Adrenal gland (tissue), 9 donors: ENCODE measurements at regions not wholly inside any gene's neighbourhood (a gene's known extent, or its start where the extent isn't known, plus 50 kb on each side); places are given as distances from the start of the nearest gene placed in this dataset.

Experiments
- DNase-seq, 7 donors: peaks; one replicate each; pipeline ENCODE4 v3.0.0-alpha.2; 2019 to 2020
- H3K27ac ChIP-seq, 5 donors: fragments of 200-600 bp; sonication (generic) in 4 of 5; 1 replicate in 3 of 5; 2 replicates in 2 of 5; pipeline versions ENCODE4 v1.5.1 to v1.8.0; 2016 to 2020; ENCODE audit warnings: mild to moderate bottlenecking in 1 of 5
- H3K27me3 ChIP-seq: fragments of 200-600 bp; 2 replicates; pipeline ENCODE4 v1.8.0; 2021
- H3K36me3 ChIP-seq, 2 donors: fragments of 200-600 bp; replicated peaks in 1 of 2; 1 replicate in 1 of 2; 2 replicates in 1 of 2; pipeline versions ENCODE4 v1.5.1 to v1.8.0; 2018 to 2022
- H3K4me1 ChIP-seq, 2 donors: fragments of 200-600 bp; replicated peaks in 1 of 2; 1 replicate in 1 of 2; 2 replicates in 1 of 2; pipeline versions ENCODE4 v1.5.1 to v1.8.0; 2018 to 2021
- H3K4me3 ChIP-seq, 4 donors: fragments of 200-600 bp; sonication (generic) in 3 of 4; one replicate each; pipeline ENCODE4 v1.5.1; 2016 to 2018
- H3K9me3 ChIP-seq, 3 donors: fragments of 200-600 bp; sonication (generic) in 1 of 3; replicated peaks in 1 of 3; 1 replicate in 2 of 3; 2 replicates in 1 of 3; pipeline versions ENCODE4 v1.5.1 to v1.8.0; 2016 to 2021
- CTCF ChIP-seq, 6 experiments: fragments of 450-650 bp in 4 of 6; fragments of 200-600 bp in 2 of 6; sonication (generic) in 1 of 6; IDR thresholded peaks; 1 replicate in 5 of 6; 2 replicates in 1 of 6; pipeline versions ENCODE4 v1.5.1 to v1.8.0; 2016 to 2021; ENCODE audit warnings: antibody characterized with exemption in 6 of 6, mild to moderate bottlenecking in 2 of 6, moderate library complexity in 1 of 6
- POLR2A ChIP-seq, 2 donors: fragments of 450-650 bp; IDR thresholded peaks; one replicate each; pipeline ENCODE4 v1.6.1; 2017; ENCODE audit warnings: antibody characterized with exemption in 2 of 2, mild to moderate bottlenecking in 2 of 2, moderate library complexity in 1 of 2
- WGBS, 4 donors: extraction: QIAGEN DNeasy Blood & Tissue Kit in 2 of 4; methylation state at CpG; one replicate each; pipeline versions ENCODE4 v1.1.5 to v1.1.7; 2013 to 2017; 5-methylcytosine and 5-hydroxymethylcytosine counted together
- intact Hi-C, 2 donors: fragments of 100-400 bp; cut with DNase I; formaldehyde crosslinking; loops; one replicate each; pipeline versions ENCODE4 v1.14.1 to v1.15.0; 2022 to 2023
- donor health status: healthy with polysubstance abuse.
- donor health status: Bipolar disorder and iron deficiency.
- donor health status: DM: yes; HTN: yes; CAD: no.
- donor health status: DM: no; HTN: no; CAD: no.
- donor health status: DM: no; HTN: no; CAD: no.

DNA sequence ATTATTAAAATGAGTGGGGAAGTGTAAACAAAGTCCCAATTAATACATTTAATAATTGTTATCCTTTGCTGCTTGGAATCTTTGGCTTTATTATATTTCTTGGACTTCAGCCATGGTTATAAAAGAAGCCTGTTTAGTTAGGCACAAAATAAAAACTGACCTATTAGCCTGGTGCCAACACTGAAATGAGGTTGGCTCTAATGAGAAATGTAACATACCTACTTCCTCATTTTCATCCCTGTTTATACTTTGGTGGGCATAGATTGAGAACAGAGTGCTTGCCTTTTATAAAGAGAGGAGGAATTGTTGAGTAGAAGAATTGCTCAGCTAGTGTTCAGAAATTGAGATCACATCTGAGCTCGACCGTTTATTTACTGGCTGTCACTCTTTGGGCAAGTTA is 471.3 kb downstream of the UTRN start:
- TF ChIP-seq CTCF (IDR thresholded peaks at IDR 0.05) (no peak), POLR2A (IDR thresholded peaks at IDR 0.05) (no peak)
- Histone ChIP-seq H3K4me3 (no peak overlapping the region), H3K27me3 (no peaks in the 10 kb centered on the region), H3K36me3 (no peaks in the 10 kb centered on the region), H3K27ac (no peak overlapping the region), H3K4me1 (peaks cover 0 to 16% of the 10 kb centered on the region in 2 donors), H3K9me3 (no peaks in the 10 kb centered on the region)
- no peak for DNase-seq
- intact Hi-C loops = no loop called here
- 56 to 60% (median 58%) methylated on average over 2 of the region's 2 CpGs for WGBS, 4 donors

DNA sequence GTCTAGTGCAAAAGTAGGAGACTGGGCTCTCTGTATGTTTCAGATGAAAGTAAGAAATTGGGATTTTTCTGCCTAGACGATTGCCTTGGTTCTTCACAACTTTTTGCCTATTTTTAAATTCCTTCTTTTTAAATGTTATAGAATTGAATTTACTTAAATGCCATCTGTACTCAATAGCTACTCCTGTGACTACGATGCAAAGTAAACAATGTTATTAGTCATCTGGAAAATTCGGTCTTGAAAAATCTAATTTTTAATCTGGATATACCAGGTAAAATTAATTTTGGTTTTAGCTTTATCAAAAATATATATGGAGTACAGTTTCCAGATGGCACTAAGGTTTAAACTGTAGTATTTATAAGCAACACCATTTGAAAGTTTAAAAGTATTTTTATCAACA is 472.2 kb downstream of the UTRN start:
- DNase-seq = no peak
- Histone ChIP-seq H3K9me3 (no peaks in the 10 kb centered on the region), H3K36me3 (no peaks in the 10 kb centered on the region), H3K27me3 (no peaks in the 10 kb centered on the region), H3K4me3 (no peak overlapping the region), H3K4me1 (peaks cover 0 to 16% of the 10 kb centered on the region in 2 donors), H3K27ac (no peak overlapping the region)
- WGBS, 4 donors = 65 to 74% (median 71%) methylated on average over 3 of the region's 3 CpGs
- intact Hi-C loops = no loop called here
- TF ChIP-seq CTCF (IDR thresholded peaks at IDR 0.05) = no peak

DNA sequence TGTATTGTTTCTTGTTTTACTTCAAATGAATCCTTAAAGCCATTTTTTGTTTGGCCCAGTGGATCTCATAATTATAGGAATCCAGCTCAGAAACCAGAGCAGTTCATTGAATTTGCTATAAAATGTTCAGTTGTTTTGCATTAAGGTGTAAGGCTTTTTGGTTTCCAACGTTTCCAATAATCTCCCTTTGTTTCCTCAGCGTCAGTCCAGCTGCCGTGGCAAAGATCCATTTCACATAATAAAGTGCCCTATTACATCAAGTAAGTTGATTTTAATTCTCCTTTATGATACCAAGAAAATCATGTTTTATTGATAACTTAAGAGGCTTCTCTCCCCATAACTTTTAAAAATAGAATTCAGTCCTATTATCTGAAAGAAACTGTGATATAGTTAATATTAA is 472.6 kb downstream of the UTRN start:
- intact Hi-C loops = no loop called here
- DNase-seq = no peak
- Histone ChIP-seq H3K9me3 (no peaks in the 10 kb centered on the region), H3K27me3 (no peaks in the 10 kb centered on the region), H3K36me3 (no peaks in the 10 kb centered on the region), H3K4me3 (no peak overlapping the region), H3K4me1 (peaks cover 0 to 12% of the 10 kb centered on the region in 2 donors), H3K27ac (no peak overlapping the region)
- 76 to 87% (median 77%) methylated on average over 3 of the region's 3 CpGs for WGBS, 4 donors
- no peak for TF ChIP-seq CTCF (IDR thresholded peaks at IDR 0.05)
- TF ChIP-seq POLR2A (IDR thresholded peaks at IDR 0.05) = no peak

- WGBS, 4 donors = 57 to 72% (median 67%) methylated on average over 3 of the region's 3 CpGs
- Histone ChIP-seq H3K36me3 (no peaks in the 10 kb centered on the region), H3K27me3 (no peaks in the 10 kb centered on the region), H3K9me3 (no peaks in the 10 kb centered on the region), H3K4me3 (no peak overlapping the region), H3K27ac (no peak overlapping the region), H3K4me1 (peaks cover 0 to 8% of the 10 kb centered on the region in 2 donors)
- TF ChIP-seq CTCF (IDR thresholded peaks at IDR 0.05) (no peak), POLR2A (IDR thresholded peaks at IDR 0.05) (no peak)
- intact Hi-C loops = no loop called here
- DNase-seq = no peak
Observed at GRCh38 chr6:144758602-144759001, 473.5 kb downstream of the UTRN start.
